ENCODE measurements at regions not wholly inside any gene's neighbourhood (a gene's known extent, or its start where the extent isn't known, plus 50 kb on each side); places are given as distances from the start of the nearest gene placed in this dataset.

DNA sequence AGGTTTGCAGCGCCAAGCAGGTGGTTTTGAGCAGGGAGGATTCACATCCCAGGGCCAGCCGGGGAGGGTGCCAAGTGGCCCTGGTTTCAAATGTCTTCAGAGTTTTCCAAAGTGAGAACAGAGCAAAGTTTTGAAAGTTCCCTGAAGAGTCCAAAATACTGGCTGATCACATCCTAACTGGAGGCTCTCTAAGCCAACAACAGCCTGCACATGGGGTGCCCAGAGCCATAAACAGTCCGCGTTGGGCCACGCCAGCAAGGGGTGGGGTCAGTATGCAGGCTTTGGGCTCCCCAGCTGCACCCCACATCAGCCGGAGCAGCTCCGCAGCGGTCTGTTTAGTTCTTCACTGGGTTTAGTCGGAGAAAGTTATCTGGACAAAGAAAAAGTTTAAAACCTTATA, 150.9 kb downstream of the C16orf95 start:
- Histone ChIP-seq H3K27me3 (no peaks in the 10 kb centered on the region), H3K4me3 (no peak overlapping the region), H3K36me3 (no peaks in the 10 kb centered on the region), H3K4me1 (ENCODE audit: insufficient read depth) (no peaks in the 10 kb centered on the region), H3K9me3 (no peaks in the 10 kb centered on the region), H3K27ac (no peak overlapping the region)
- TF ChIP-seq EP300 (IDR thresholded peaks at IDR 0.05) (no peak), POLR2A (IDR thresholded peaks at IDR 0.05) (no peak)
- TF ChIP-seq, protein P1, sequence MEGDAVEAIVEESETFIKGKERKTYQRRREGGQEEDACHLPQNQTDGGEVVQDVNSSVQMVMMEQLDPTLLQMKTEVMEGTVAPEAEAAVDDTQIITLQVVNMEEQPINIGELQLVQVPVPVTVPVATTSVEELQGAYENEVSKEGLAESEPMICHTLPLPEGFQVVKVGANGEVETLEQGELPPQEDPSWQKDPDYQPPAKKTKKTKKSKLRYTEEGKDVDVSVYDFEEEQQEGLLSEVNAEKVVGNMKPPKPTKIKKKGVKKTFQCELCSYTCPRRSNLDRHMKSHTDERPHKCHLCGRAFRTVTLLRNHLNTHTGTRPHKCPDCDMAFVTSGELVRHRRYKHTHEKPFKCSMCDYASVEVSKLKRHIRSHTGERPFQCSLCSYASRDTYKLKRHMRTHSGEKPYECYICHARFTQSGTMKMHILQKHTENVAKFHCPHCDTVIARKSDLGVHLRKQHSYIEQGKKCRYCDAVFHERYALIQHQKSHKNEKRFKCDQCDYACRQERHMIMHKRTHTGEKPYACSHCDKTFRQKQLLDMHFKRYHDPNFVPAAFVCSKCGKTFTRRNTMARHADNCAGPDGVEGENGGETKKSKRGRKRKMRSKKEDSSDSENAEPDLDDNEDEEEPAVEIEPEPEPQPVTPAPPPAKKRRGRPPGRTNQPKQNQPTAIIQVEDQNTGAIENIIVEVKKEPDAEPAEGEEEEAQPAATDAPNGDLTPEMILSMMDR (IDR thresholded peaks at IDR 0.05) = no peak
- intact Hi-C loops (cut with DNase I) = no loop called here
- no peak for DNase-seq
- 11 to 30% (median 12%) methylated on average over 9 of the region's 9 CpGs for WGBS, 3 donors

DNA sequence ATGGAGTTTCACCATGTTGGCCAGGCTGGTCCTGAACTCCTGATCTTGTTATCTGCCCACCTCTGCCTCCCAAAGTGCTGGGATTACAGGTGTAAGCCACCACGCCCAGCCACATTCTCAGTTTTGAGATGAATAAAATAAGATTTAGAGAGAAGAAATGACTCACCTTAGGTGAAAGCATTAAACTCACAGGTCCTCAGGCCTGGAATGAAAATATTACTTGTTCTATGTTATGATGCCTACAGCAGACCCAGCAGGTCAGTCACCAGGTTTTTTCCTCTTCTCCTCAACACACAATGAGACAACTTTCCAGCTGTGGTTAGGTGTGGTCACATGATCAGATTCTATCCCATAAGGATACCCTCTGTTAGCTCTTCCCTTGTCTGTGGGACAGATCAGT, 150.3 kb downstream of the C16orf95 start:
- no peak for DNase-seq
- TF ChIP-seq, protein P1 (IDR thresholded peaks at IDR 0.05) = no peak
- no peak for TF ChIP-seq EP300 (IDR thresholded peaks at IDR 0.05)
- no peak for TF ChIP-seq POLR2A (IDR thresholded peaks at IDR 0.05)
- no peaks in the 10 kb centered on the region for H3K36me3 ChIP-seq
- no peaks in the 10 kb centered on the region for H3K9me3 ChIP-seq
- no peaks in the 10 kb centered on the region for H3K4me1 ChIP-seq (ENCODE audit: insufficient read depth)
- 86 to 96% (median 92%) methylated on average over 1 of the region's 1 CpG for WGBS, 3 donors
- no peak overlapping the region for H3K4me3 ChIP-seq
- intact Hi-C loops (cut with DNase I) = no loop called here
- H3K27me3 ChIP-seq = no peaks in the 10 kb centered on the region
- H3K27ac ChIP-seq = no peak overlapping the region

DNA sequence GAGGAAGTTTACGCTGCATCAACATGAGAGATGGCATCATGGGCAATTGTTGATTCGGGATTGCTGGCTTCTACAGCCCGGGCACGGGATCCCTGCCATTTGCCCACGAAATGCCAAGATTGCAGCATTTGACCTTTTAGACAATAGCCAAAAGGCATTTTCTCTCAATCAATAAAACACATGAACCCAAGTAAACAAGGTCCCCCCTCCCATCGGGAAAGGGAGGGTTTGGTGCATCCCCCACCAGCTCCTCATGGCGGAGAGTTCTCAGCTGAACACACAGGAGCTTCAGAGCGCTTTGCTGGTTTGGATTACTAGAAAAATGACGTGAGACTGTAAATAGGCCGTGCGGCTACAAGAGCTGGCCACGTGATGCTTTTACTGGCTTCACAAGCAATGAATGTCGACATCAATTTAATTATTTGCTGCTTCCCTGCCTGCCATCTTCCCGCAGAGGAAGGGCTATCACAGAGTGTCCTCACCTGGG, 147.6 kb downstream of the C16orf95 start:
- 83 to 85% (median 84%) methylated on average over 14 of the region's 14 CpGs for WGBS, 3 donors
- no peak for DNase-seq
- Histone ChIP-seq H3K4me1 (ENCODE audit: insufficient read depth) (no peaks in the 10 kb centered on the region), H3K4me3 (no peak overlapping the region), H3K27ac (no peak overlapping the region), H3K27me3 (no peaks in the 10 kb centered on the region), H3K36me3 (no peaks in the 10 kb centered on the region), H3K9me3 (no peaks in the 10 kb centered on the region)
- intact Hi-C loops (cut with DNase I) = no loop called here
- TF ChIP-seq EP300 (IDR thresholded peaks at IDR 0.05) (no peak), POLR2A (IDR thresholded peaks at IDR 0.05) (no peak)
- TF ChIP-seq, protein P1 (IDR thresholded peaks at IDR 0.05) = no peak

DNA sequence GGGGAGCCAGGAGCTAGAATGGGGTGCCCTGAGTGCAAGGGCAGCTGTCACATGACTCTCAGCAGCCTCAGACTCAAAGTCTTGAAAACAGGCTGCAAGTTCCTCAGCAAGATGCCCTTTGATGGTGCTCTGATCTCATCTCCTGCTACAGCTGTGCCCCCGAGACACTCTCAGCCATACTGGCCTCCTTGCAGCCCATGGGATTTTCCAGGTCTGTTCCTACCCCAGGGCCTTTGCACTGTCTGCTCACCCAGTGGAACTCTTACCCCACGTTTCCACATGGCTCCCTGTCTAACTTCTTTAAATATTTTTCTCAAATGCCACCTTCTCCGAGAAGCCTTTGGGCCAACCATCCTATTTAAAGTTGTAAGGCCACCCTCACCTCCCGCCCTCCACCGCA, 146.9 kb downstream of the C16orf95 start:
- no peaks in the 10 kb centered on the region for H3K9me3 ChIP-seq
- intact Hi-C loops (cut with DNase I) = no loop called here
- H3K27ac ChIP-seq = no peak overlapping the region
- H3K27me3 ChIP-seq = no peaks in the 10 kb centered on the region
- H3K4me3 ChIP-seq = no peak overlapping the region
- no peak for TF ChIP-seq POLR2A (IDR thresholded peaks at IDR 0.05)
- DNase-seq = no peak
- 94 to 95% (median 95%) methylated on average over 5 of the region's 5 CpGs for WGBS, 3 donors
- H3K4me1 ChIP-seq (ENCODE audit: insufficient read depth) = no peaks in the 10 kb centered on the region
- H3K36me3 ChIP-seq = no peaks in the 10 kb centered on the region

DNA sequence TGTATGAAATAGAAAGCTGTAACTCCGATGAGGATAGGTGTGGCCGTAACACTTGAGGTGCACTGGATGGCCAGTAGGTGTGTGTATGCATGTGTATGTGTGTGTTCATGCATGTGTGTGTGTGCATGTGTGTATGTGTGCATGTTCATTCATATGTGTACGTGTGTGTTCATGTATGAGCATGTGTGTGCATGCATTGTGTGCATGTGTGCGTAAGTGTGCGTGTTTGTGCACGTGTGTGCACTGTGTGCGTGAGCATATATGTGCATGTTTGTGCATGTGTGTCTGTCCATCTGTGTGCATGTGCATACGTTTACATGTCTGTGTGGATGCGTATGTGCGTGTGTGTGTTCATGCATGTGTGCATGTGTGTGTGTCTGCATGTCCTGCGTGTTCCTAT, 145.5 kb downstream of the C16orf95 start:
- no peak for TF ChIP-seq POLR2A (IDR thresholded peaks at IDR 0.05)
- no peak for TF ChIP-seq EP300 (IDR thresholded peaks at IDR 0.05)
- TF ChIP-seq, protein P1 (IDR thresholded peaks at IDR 0.05) = no peak
- no peaks in the 10 kb centered on the region for H3K9me3 ChIP-seq
- no peaks in the 10 kb centered on the region for H3K27me3 ChIP-seq
- H3K4me1 ChIP-seq (ENCODE audit: insufficient read depth) = no peaks in the 10 kb centered on the region
- intact Hi-C loops (cut with DNase I) = no loop called here
- DNase-seq = no peak
- no peak overlapping the region for H3K4me3 ChIP-seq
- no peak overlapping the region for H3K27ac ChIP-seq
- H3K36me3 ChIP-seq = no peaks in the 10 kb centered on the region
- WGBS, 3 donors = 94 to 96% (median 96%) methylated on average over 11 of the region's 11 CpGs

Measured in ovary (tissue), 7 donors.